Vagina (tissue), 2 donors: ENCODE measurements at regions not wholly inside any gene's neighbourhood (a gene's known extent, or its start where the extent isn't known, plus 50 kb on each side); places are given as distances from the start of the nearest gene placed in this dataset.

Experiments used
- DNase-seq, 2 donors: peaks; one replicate each; pipeline ENCODE4 v3.0.0-alpha.2; 2017; ENCODE audit errors: extremely low spot score in 2 of 2
- H3K27ac ChIP-seq: fragments of 200-600 bp; sonication (generic); one replicate; pipeline ENCODE4 v1.5.1; 2019
- H3K27me3 ChIP-seq: fragments of 200-600 bp; sonication (generic); one replicate; pipeline ENCODE4 v1.5.1; 2019
- H3K36me3 ChIP-seq, 2 donors: fragments of 200-600 bp; sonication (generic); one replicate each; pipeline ENCODE4 v1.5.1; 2017 to 2019
- H3K4me1 ChIP-seq: fragments of 200-600 bp; sonication (generic); one replicate; pipeline ENCODE4 v1.5.1; 2019
- H3K4me3 ChIP-seq, 2 donors: fragments of 200-600 bp; sonication (generic); 1 replicate in 1 of 2; 2 replicates in 1 of 2; pipeline ENCODE4 v1.5.1; 2016 to 2019
- H3K9me3 ChIP-seq: fragments of 200-600 bp; sonication (generic); one replicate; pipeline ENCODE4 v1.5.1; 2019
- POLR2A ChIP-seq, 2 donors: fragments of 450-650 bp; IDR thresholded peaks; one replicate each; pipeline ENCODE4 v1.6.1; 2017; ENCODE audit warnings: antibody characterized with exemption in 2 of 2, mild to moderate bottlenecking in 2 of 2, moderate library complexity in 2 of 2
- POLR2AphosphoS5 ChIP-seq, 2 donors: sonication (generic); formaldehyde crosslinking; IDR thresholded peaks; one replicate each; pipeline ENCODE4 v1.9.0; 2017; ENCODE audit warnings: antibody characterized with exemption in 2 of 2, mild to moderate bottlenecking in 2 of 2, low read depth in 1 of 2; ENCODE audit not compliant: insufficient read depth in 1 of 2
- intact Hi-C: fragments of 100-400 bp; cut with DNase I; formaldehyde crosslinking; loops from one replicate; pipeline ENCODE4 v1.15.1; 2023
- TF ChIP-seq, protein P1 (sequence below), 3 experiments: fragments of 450-650 bp in 2 of 3; fragments of 200-600 bp in 1 of 3; sonication (generic) in 1 of 3; IDR thresholded peaks; one replicate each; pipeline ENCODE4 v1.5.1; 2017 to 2019; ENCODE audit warnings: antibody characterized with exemption in 3 of 3, mild to moderate bottlenecking in 2 of 3, moderate library complexity in 2 of 3

DNA sequence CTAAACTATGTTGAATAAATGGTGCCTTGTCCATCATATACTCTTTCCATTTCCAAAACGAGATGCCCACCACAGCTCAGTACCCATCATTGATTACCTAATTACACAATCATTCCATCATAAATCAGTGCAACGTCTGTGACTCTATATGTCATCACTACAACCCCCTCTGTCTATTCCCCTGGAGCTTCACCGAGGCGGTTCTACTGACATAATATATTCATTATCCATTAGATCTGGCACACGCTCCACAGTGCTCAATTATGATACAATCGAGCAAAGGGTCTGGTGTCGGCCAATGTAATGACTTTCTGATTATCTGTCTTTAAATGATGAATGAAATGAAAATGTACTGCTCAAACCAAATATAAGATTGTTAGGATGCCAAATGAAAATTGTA, 1737.7 kb upstream of the WWC1 start:
- no peaks in the 10 kb centered on the region for H3K9me3 ChIP-seq
- no peaks in the 10 kb centered on the region for H3K36me3 ChIP-seq
- no peak for TF ChIP-seq POLR2AphosphoS5 (IDR thresholded peaks at IDR 0.05; ENCODE audit: insufficient read depth in 1 of 2, low read depth in 1 of 2)
- TF ChIP-seq, protein P1, sequence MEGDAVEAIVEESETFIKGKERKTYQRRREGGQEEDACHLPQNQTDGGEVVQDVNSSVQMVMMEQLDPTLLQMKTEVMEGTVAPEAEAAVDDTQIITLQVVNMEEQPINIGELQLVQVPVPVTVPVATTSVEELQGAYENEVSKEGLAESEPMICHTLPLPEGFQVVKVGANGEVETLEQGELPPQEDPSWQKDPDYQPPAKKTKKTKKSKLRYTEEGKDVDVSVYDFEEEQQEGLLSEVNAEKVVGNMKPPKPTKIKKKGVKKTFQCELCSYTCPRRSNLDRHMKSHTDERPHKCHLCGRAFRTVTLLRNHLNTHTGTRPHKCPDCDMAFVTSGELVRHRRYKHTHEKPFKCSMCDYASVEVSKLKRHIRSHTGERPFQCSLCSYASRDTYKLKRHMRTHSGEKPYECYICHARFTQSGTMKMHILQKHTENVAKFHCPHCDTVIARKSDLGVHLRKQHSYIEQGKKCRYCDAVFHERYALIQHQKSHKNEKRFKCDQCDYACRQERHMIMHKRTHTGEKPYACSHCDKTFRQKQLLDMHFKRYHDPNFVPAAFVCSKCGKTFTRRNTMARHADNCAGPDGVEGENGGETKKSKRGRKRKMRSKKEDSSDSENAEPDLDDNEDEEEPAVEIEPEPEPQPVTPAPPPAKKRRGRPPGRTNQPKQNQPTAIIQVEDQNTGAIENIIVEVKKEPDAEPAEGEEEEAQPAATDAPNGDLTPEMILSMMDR (IDR thresholded peaks at IDR 0.05), result no peak
- TF ChIP-seq POLR2A (IDR thresholded peaks at IDR 0.05), result no peak
- no peak for DNase-seq
- H3K27me3 ChIP-seq, result no peaks in the 10 kb centered on the region
- no peak overlapping the region for H3K4me3 ChIP-seq
- H3K4me1 ChIP-seq, result no peaks in the 10 kb centered on the region
- intact Hi-C loops, result no loop called here
- H3K27ac ChIP-seq, result no peak overlapping the region

DNA sequence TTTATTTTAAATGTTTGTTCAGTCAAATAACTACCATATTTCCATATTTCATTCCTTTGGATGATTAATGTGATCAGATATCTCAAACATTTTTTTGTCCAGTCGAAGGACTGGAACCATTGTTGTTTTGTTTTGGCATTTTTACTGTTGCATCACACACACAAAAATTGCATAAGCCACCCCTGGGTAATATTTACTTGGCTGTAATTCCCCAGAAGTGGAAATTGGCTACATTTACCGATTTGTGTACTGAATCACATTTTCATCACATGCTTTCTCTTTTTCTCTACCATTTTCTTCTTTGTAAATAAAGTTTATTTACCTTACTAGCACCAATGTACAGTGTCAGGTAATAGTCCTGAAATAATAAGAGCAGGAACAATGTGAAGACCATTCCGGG, 1729.7 kb upstream of the WWC1 start:
- Histone ChIP-seq H3K27ac (no peak overlapping the region), H3K4me1 (no peaks in the 10 kb centered on the region), H3K9me3 (no peaks in the 10 kb centered on the region), H3K4me3 (no peak overlapping the region), H3K27me3 (no peaks in the 10 kb centered on the region), H3K36me3 (no peaks in the 10 kb centered on the region)
- TF ChIP-seq POLR2A (IDR thresholded peaks at IDR 0.05) (no peak), POLR2AphosphoS5 (IDR thresholded peaks at IDR 0.05; ENCODE audit: insufficient read depth in 1 of 2, low read depth in 1 of 2) (no peak)
- TF ChIP-seq, protein P1 (IDR thresholded peaks at IDR 0.05), result no peak
- no peak for DNase-seq
- intact Hi-C loops, result no loop called here

DNA sequence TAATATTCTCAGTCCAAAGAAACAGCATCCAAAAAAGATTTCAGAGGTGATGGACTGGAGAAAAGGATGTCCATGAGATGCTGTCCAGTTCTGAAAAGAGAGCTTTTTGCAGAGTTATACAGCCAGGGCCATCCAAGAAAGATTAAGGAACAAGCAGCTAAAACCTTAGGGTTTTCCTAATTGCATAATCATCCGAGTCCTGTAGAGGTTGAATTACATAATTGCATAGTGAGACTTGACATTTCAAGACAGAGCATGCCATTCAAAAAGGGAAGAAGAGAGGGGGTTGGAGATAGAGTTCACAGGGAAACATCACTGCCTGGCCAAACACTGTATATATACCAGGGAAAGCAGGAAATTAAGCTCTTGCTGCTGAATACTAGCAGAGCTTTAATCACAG, 1729.2 kb upstream of the WWC1 start:
- intact Hi-C loops, result no loop called here
- Histone ChIP-seq H3K4me3 (no peak overlapping the region), H3K27ac (no peak overlapping the region), H3K9me3 (no peaks in the 10 kb centered on the region), H3K4me1 (no peaks in the 10 kb centered on the region), H3K27me3 (no peaks in the 10 kb centered on the region), H3K36me3 (no peaks in the 10 kb centered on the region)
- DNase-seq, result no peak
- TF ChIP-seq, protein P1 (IDR thresholded peaks at IDR 0.05), result no peak
- TF ChIP-seq POLR2AphosphoS5 (IDR thresholded peaks at IDR 0.05; ENCODE audit: insufficient read depth in 1 of 2, low read depth in 1 of 2) (no peak), POLR2A (IDR thresholded peaks at IDR 0.05) (no peak)

DNA sequence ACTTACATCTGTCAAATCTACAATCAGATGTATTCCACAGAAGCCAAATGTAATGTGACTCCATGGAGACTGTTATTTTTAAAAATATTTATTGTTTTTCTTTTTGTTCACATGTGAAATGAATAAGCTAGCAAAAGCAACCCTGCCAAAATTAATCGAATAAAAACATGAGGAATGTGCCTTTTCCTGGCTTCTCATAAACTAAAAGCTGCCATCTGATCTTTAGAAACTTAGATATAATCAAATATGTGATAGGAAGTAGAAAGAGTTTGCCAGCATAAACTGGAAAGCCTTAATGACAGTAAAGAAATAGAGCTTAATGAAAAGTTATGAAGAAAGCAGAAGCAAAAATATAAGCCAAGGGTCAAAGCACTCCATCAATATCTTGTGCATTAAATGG, 1724.7 kb upstream of the WWC1 start:
- Histone ChIP-seq H3K4me1 (no peaks in the 10 kb centered on the region), H3K4me3 (no peak overlapping the region), H3K9me3 (no peaks in the 10 kb centered on the region), H3K27ac (no peak overlapping the region), H3K27me3 (no peaks in the 10 kb centered on the region), H3K36me3 (no peaks in the 10 kb centered on the region)
- DNase-seq, result no peak
- intact Hi-C loops, result no loop called here
- TF ChIP-seq, protein P1 (IDR thresholded peaks at IDR 0.05), result no peak
- no peak for TF ChIP-seq POLR2A (IDR thresholded peaks at IDR 0.05)
- no peak for TF ChIP-seq POLR2AphosphoS5 (IDR thresholded peaks at IDR 0.05; ENCODE audit: insufficient read depth in 1 of 2, low read depth in 1 of 2)

DNA sequence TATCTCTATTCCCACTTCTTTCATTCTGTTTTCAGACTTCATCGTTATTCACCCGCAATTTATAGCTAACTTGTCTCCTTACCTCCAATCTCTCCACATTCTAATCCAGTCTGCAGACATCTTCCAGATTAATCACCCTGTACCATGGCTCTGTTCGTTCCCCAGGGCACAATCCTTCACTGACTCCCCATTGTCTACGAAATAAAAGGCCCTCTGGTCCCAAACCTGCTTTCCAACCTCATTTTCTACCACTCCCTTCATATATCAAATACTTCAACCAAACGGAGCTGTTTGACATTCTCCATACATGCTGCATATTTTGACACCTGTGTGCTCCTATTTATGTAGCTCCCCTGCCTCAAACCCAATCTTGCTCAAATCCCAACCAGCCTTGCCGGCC, 1720.6 kb upstream of the WWC1 start:
- H3K4me3 ChIP-seq, result no peak overlapping the region
- intact Hi-C loops, result no loop called here
- H3K4me1 ChIP-seq, result no peaks in the 10 kb centered on the region
- H3K27ac ChIP-seq, result no peak overlapping the region
- no peak for DNase-seq
- no peaks in the 10 kb centered on the region for H3K9me3 ChIP-seq
- TF ChIP-seq POLR2A (IDR thresholded peaks at IDR 0.05) (no peak), POLR2AphosphoS5 (IDR thresholded peaks at IDR 0.05; ENCODE audit: insufficient read depth in 1 of 2, low read depth in 1 of 2) (no peak)
- TF ChIP-seq, protein P1 (IDR thresholded peaks at IDR 0.05), result no peak
- H3K27me3 ChIP-seq, result no peaks in the 10 kb centered on the region
- no peaks in the 10 kb centered on the region for H3K36me3 ChIP-seq
